ENCODE measurements at regions not wholly inside any gene's neighbourhood (a gene's known extent, or its start where the extent isn't known, plus 50 kb on each side); places are given as distances from the start of the nearest gene placed in this dataset.
A peak's percentile ranks its signal among the peaks of the same experiment; 100 is the strongest.
"Not testable (repeated sequence)": the region's sequence is repeated elsewhere in the genome, so short reads cannot be mapped to it uniquely, and the experiment has no call there.

DNA sequence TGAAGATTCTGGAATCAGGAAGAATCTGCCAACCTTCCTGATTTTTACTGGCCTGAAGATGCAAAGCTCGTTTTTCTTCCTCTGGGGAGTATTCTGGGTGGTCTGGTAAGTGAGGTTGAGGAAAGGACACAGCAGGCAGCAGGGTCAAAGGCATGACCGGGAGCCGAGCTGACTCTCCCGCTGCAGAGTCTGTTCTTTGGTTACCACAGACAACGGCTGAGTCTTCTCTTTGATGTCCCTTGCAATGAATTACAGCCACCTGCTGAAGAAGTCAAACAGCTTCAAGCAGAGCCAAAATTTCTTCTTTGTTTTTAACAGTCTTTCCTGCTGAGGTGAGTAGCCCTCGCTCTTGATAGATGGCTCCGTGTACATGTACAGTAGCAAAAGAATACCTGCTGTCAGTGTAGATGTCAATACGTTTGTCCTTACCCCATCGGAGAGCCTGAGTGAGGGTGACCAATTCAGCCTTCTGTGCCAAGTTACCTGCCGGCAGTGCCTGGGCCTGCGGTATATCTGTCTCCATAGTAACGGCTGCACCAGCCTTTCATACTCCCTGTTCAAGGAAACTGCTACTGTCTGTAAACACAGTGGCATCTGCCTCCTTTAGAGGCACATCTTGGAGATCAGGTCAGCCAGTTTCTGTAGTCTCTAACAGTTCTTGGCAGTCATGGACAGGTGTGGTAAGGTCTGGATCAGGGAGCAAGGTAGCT lies 76.4 kb downstream of the PRR15 start:
- no peaks in the 10 kb centered on the region for H3K27me3 ChIP-seq
- no peak overlapping the region for H3K4me3 ChIP-seq
- no peak overlapping the region for H3K27ac ChIP-seq
- peak in 1 of 2 donors; percentile 14 for DNase-seq
- 65 to 70% (median 66%) methylated on average over 12 of the region's 12 CpGs for WGBS, 5 donors
- peaks cover 0 to 7% (median 3%) of the 10 kb centered on the region in 4 donors for H3K4me1 ChIP-seq
- H3K9me3 ChIP-seq: no peaks in the 10 kb centered on the region
- intact Hi-C loops (cut with DNase I; ENCODE audit: low total_unique reads): no loop called here
- no peaks in the 10 kb centered on the region for H3K36me3 ChIP-seq
- TF ChIP-seq POLR2A (IDR thresholded peaks at IDR 0.05) (no peak), EP300 (IDR thresholded peaks at IDR 0.05) (no peak), POLR2AphosphoS5 (IDR thresholded peaks at IDR 0.05) (no peak)
- TF ChIP-seq, protein P1, sequence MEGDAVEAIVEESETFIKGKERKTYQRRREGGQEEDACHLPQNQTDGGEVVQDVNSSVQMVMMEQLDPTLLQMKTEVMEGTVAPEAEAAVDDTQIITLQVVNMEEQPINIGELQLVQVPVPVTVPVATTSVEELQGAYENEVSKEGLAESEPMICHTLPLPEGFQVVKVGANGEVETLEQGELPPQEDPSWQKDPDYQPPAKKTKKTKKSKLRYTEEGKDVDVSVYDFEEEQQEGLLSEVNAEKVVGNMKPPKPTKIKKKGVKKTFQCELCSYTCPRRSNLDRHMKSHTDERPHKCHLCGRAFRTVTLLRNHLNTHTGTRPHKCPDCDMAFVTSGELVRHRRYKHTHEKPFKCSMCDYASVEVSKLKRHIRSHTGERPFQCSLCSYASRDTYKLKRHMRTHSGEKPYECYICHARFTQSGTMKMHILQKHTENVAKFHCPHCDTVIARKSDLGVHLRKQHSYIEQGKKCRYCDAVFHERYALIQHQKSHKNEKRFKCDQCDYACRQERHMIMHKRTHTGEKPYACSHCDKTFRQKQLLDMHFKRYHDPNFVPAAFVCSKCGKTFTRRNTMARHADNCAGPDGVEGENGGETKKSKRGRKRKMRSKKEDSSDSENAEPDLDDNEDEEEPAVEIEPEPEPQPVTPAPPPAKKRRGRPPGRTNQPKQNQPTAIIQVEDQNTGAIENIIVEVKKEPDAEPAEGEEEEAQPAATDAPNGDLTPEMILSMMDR (IDR thresholded peaks at IDR 0.05): no peak

- H3K27me3 ChIP-seq: no peaks in the 10 kb centered on the region
- H3K36me3 ChIP-seq: no peaks in the 10 kb centered on the region
- H3K27ac ChIP-seq: no peak overlapping the region
- no peaks in the 10 kb centered on the region for H3K9me3 ChIP-seq
- no peak for DNase-seq
- no peaks in the 10 kb centered on the region for H3K4me1 ChIP-seq
- no peak for TF ChIP-seq POLR2A (IDR thresholded peaks at IDR 0.05)
- TF ChIP-seq, protein P1 (IDR thresholded peaks at IDR 0.05): no peak
- TF ChIP-seq POLR2AphosphoS5 (IDR thresholded peaks at IDR 0.05): no peak
- TF ChIP-seq EP300 (IDR thresholded peaks at IDR 0.05): no peak
- WGBS, 5 donors: 89 to 95% (median 94%) methylated on average over 5 of the region's 5 CpGs
- no peak overlapping the region for H3K4me3 ChIP-seq
- intact Hi-C loops (cut with DNase I; ENCODE audit: low total_unique reads): no loop called here
These were observed 78.0 kb downstream of the PRR15 start for GRCh38 chr7:29641651-29642050.

DNA sequence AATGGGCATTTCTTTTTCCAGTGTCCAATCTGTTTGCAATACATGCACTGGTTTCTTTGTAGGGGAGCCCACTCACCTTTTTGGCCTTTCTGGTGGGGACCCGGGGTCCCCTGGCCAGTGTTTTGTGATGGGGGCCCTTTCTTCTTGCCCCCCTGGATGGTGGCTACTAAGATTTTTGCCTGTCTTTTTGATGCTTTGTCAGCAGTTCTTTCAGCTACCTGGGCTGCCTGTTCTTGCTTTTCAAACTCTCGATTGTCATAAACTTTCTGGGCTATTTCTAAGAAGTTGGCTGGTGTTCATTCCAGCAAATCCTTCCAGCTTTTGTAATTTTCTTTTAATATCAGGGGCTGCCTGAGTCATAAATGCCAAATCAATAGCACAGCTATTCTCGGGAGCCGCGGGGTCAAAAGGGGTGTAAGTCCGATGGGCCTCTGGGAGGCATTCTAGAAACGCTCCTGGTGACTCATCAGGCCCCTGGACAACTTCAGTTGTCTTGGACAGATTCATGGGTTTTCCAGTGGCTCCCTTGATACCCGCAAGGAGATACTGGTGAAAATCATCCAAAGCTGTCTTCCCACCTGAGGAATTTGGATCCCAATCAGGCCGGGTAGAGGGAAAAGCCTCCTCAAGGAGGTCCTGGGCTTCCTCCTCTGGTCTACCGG lies 79.0 kb downstream of the PRR15 start:
- H3K4me1 ChIP-seq: no peaks in the 10 kb centered on the region
- no peak overlapping the region for H3K4me3 ChIP-seq
- H3K9me3 ChIP-seq: no peaks in the 10 kb centered on the region
- H3K27me3 ChIP-seq: no peaks in the 10 kb centered on the region
- TF ChIP-seq POLR2A (IDR thresholded peaks at IDR 0.05): no peak
- no peak for TF ChIP-seq EP300 (IDR thresholded peaks at IDR 0.05)
- no peak for TF ChIP-seq POLR2AphosphoS5 (IDR thresholded peaks at IDR 0.05)
- TF ChIP-seq, protein P1 (IDR thresholded peaks at IDR 0.05): no peak
- no peak overlapping the region for H3K27ac ChIP-seq
- WGBS, 5 donors: 87 to 92% (median 89%) methylated on average over 10 of the region's 10 CpGs
- intact Hi-C loops (cut with DNase I; ENCODE audit: low total_unique reads): no loop called here
- no peak for DNase-seq
- no peaks in the 10 kb centered on the region for H3K36me3 ChIP-seq

DNA sequence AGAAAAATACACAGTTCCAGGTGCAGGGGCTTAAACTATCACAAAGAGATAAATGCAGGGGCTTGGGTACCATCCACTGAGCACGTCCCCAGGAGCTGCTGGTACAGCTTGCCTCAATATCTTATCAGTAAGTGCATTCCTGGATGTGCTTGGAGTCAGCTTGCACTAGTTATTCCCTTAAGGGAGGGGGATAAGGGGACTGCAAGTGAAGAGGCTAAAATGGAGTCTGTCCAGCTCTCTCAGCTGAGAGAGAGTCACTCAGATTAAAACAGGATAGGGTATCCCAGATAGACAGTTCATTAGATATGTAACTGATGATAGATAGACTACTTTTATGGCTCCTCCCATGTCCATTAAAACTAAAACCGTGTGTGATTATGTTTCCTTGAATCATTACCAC lies 82.5 kb downstream of the PRR15 start:
- H3K4me3 ChIP-seq; H3K9me3 ChIP-seq; H3K27ac ChIP-seq; H3K27me3 ChIP-seq; H3K4me1 ChIP-seq; intact Hi-C loops (cut with DNase I; ENCODE audit: low total_unique reads); DNase-seq: not testable (repeated sequence)
- 42 to 60% (median 46%) methylated on average over 2 of the region's 2 CpGs for WGBS, 5 donors
- H3K36me3 ChIP-seq: peaks cover 0 to 16% (median 5%) of the 10 kb centered on the region in 4 donors

All from stomach (tissue), 8 donors.